BLaER1 treated with 17β-estradiol and CSF1 and Interleukin-3, amounts not matched to agents 10 nM and 100 nM (cell line): ENCODE measurements at regions not wholly inside any gene's neighbourhood (a gene's known extent, or its start where the extent isn't known, plus 50 kb on each side); places are given as distances from the start of the nearest gene placed in this dataset.

Source experiments
- H3K27ac ChIP-seq, 11 experiments: shearing (Covaris generic); formaldehyde crosslinking; 2 replicates each; pipeline ENCODE4 v1.8.1; 2022
- H3K27me3 ChIP-seq, 11 experiments: shearing (Covaris generic); formaldehyde crosslinking; 2 replicates each; pipeline ENCODE4 v1.8.1; 2022
- H3K36me3 ChIP-seq, 11 experiments: shearing (Covaris generic); formaldehyde crosslinking; 2 replicates each; pipeline ENCODE4 v1.8.1; 2022
- H3K4me1 ChIP-seq, 10 experiments: shearing (Covaris generic); formaldehyde crosslinking; 2 replicates each; pipeline ENCODE4 v1.8.1; 2022
- H3K4me2 ChIP-seq, 11 experiments: shearing (Covaris generic); formaldehyde crosslinking; 2 replicates each; pipeline ENCODE4 v1.8.1; 2022
- H3K4me3 ChIP-seq, 10 experiments: shearing (Covaris generic); formaldehyde crosslinking; 2 replicates each; pipeline ENCODE4 v1.8.1; 2022
- H3K9ac ChIP-seq, 11 experiments: shearing (Covaris generic); formaldehyde crosslinking; 2 replicates each; pipeline ENCODE4 v1.8.1; 2022
- H3K9me3 ChIP-seq, 11 experiments: shearing (Covaris generic); formaldehyde crosslinking; replicated peaks in 1 of 11; 2 replicates each; pipeline ENCODE4 v1.8.1; 2022
- H4K20me1 ChIP-seq, 11 experiments: shearing (Covaris generic); formaldehyde crosslinking; 2 replicates each; pipeline ENCODE4 v1.8.1; 2022
- Cebpa-rat ChIP-seq, 11 experiments: shearing (Covaris generic); IDR thresholded peaks; 2 replicates each; pipeline ENCODE4 v1.8.1; 2022

- no peaks in the 10 kb centered on the region for H3K27me3 ChIP-seq
- peaks cover 0 to 8% (median 0%) of the 10 kb centered on the region in 10 experiments; a peak in 7 of 20 replicates for H3K4me1 ChIP-seq
- TF ChIP-seq Cebpa-rat (IDR thresholded peaks at IDR 0.05), result no peak
- no peaks in the 10 kb centered on the region for H3K9me3 ChIP-seq
- H3K36me3 ChIP-seq, result no peaks in the 10 kb centered on the region
- no peaks in the 10 kb centered on the region for H4K20me1 ChIP-seq
- peak overlapping the region in 3 of 11 experiments; percentile 5 to 21 (median 15); a peak in 2 of 22 replicates for H3K4me2 ChIP-seq
- H3K27ac ChIP-seq, result no peak overlapping the region
- no peak overlapping the region for H3K4me3 ChIP-seq
- no peak overlapping the region for H3K9ac ChIP-seq
These were observed 178.3 kb upstream of the GATA6 start for GRCh38 chr18:21991081-21991534.

GRCh38 chr18:21991886-21992285, 177.5 kb upstream of the GATA6 start:
- H3K36me3 ChIP-seq, result no peaks in the 10 kb centered on the region
- H3K9me3 ChIP-seq, result no peaks in the 10 kb centered on the region
- H4K20me1 ChIP-seq, result no peaks in the 10 kb centered on the region
- no peak for TF ChIP-seq Cebpa-rat (IDR thresholded peaks at IDR 0.05)
- no peaks in the 10 kb centered on the region for H3K27me3 ChIP-seq
- no peak overlapping the region for H3K4me3 ChIP-seq
- no peak overlapping the region for H3K9ac ChIP-seq
- peaks cover 0 to 8% (median 0%) of the 10 kb centered on the region in 10 experiments; a peak in 7 of 20 replicates for H3K4me1 ChIP-seq
- H3K4me2 ChIP-seq, result no peak overlapping the region
- H3K27ac ChIP-seq, result no peak overlapping the region

GRCh38 chr18:21996351-21996826, 173.0 kb upstream of the GATA6 start:
- H4K20me1 ChIP-seq, result no peaks in the 10 kb centered on the region
- peaks cover 0 to 1% (median 0%) of the 10 kb centered on the region in 10 experiments; a peak in 5 of 20 replicates for H3K4me1 ChIP-seq
- no peak overlapping the region for H3K4me2 ChIP-seq
- H3K9me3 ChIP-seq, result no peaks in the 10 kb centered on the region
- no peaks in the 10 kb centered on the region for H3K27me3 ChIP-seq
- H3K27ac ChIP-seq, result no peak overlapping the region
- H3K36me3 ChIP-seq, result no peaks in the 10 kb centered on the region
- H3K9ac ChIP-seq, result no peak overlapping the region
- TF ChIP-seq Cebpa-rat (IDR thresholded peaks at IDR 0.05), result no peak
- H3K4me3 ChIP-seq, result no peak overlapping the region

- Histone ChIP-seq H3K36me3 (no peaks in the 10 kb centered on the region), H3K4me1 (no peaks in the 10 kb centered on the region), H3K27me3 (no peaks in the 10 kb centered on the region), H3K9me3 (no peaks in the 10 kb centered on the region), H3K9ac (no peak overlapping the region), H3K4me2 (no peak overlapping the region), H3K4me3 (no peak overlapping the region), H3K27ac (no peak overlapping the region), H4K20me1 (no peaks in the 10 kb centered on the region)
- no peak for TF ChIP-seq Cebpa-rat (IDR thresholded peaks at IDR 0.05)
These were observed 171.9 kb upstream of the GATA6 start for GRCh38 chr18:21997207-21998143.

GRCh38 chr18:21998486-21998885, 170.9 kb upstream of the GATA6 start:
- Histone ChIP-seq H3K4me2 (no peak overlapping the region), H3K36me3 (no peaks in the 10 kb centered on the region), H3K4me1 (no peaks in the 10 kb centered on the region), H4K20me1 (no peaks in the 10 kb centered on the region), H3K9ac (no peak overlapping the region), H3K27ac (no peak overlapping the region), H3K27me3 (no peaks in the 10 kb centered on the region), H3K9me3 (no peaks in the 10 kb centered on the region), H3K4me3 (no peak overlapping the region)
- TF ChIP-seq Cebpa-rat (IDR thresholded peaks at IDR 0.05), result no peak

- H3K27me3 ChIP-seq, result no peaks in the 10 kb centered on the region
- no peaks in the 10 kb centered on the region for H3K9me3 ChIP-seq
- H4K20me1 ChIP-seq, result no peaks in the 10 kb centered on the region
- H3K4me3 ChIP-seq, result no peak overlapping the region
- no peaks in the 10 kb centered on the region for H3K36me3 ChIP-seq
- no peak overlapping the region for H3K9ac ChIP-seq
- no peak overlapping the region for H3K27ac ChIP-seq
- H3K4me1 ChIP-seq, result no peaks in the 10 kb centered on the region
- TF ChIP-seq Cebpa-rat (IDR thresholded peaks at IDR 0.05), result no peak
- H3K4me2 ChIP-seq, result no peak overlapping the region
These were observed 167.4 kb upstream of the GATA6 start for GRCh38 chr18:22001912-22002487.

- Histone ChIP-seq H3K4me3 (no peak overlapping the region), H3K4me2 (no peak overlapping the region), H3K27me3 (no peaks in the 10 kb centered on the region), H3K27ac (no peak overlapping the region), H3K4me1 (no peaks in the 10 kb centered on the region), H3K36me3 (no peaks in the 10 kb centered on the region), H3K9ac (no peak overlapping the region), H4K20me1 (no peaks in the 10 kb centered on the region), H3K9me3 (peaks cover 0 to 18% (median 0%) of the 10 kb centered on the region in 11 experiments; a peak in 1 of 22 replicates)
- no peak for TF ChIP-seq Cebpa-rat (IDR thresholded peaks at IDR 0.05)
These were observed 164.1 kb upstream of the GATA6 start for GRCh38 chr18:22005191-22005841.

- H4K20me1 ChIP-seq, result no peaks in the 10 kb centered on the region
- no peaks in the 10 kb centered on the region for H3K27me3 ChIP-seq
- no peak overlapping the region for H3K9ac ChIP-seq
- no peak for TF ChIP-seq Cebpa-rat (IDR thresholded peaks at IDR 0.05)
- H3K36me3 ChIP-seq, result no peaks in the 10 kb centered on the region
- peaks cover 0 to 18% (median 0%) of the 10 kb centered on the region in 11 experiments; a peak in 1 of 22 replicates for H3K9me3 ChIP-seq
- H3K4me2 ChIP-seq, result no peak overlapping the region
- H3K4me1 ChIP-seq, result no peaks in the 10 kb centered on the region
- no peak overlapping the region for H3K4me3 ChIP-seq
- H3K27ac ChIP-seq, result no peak overlapping the region
These were observed 162.9 kb upstream of the GATA6 start for GRCh38 chr18:22006458-22006857.

GRCh38 chr18:22009242-22009641, 160.1 kb upstream of the GATA6 start:
- H3K9me3 ChIP-seq, result peaks cover 0 to 32% (median 0%) of the 10 kb centered on the region in 11 experiments; a peak in 3 of 22 replicates
- no peaks in the 10 kb centered on the region for H3K36me3 ChIP-seq
- H3K9ac ChIP-seq, result no peak overlapping the region
- H3K27me3 ChIP-seq, result no peaks in the 10 kb centered on the region
- H3K4me3 ChIP-seq, result no peak overlapping the region
- H3K4me1 ChIP-seq, result no peaks in the 10 kb centered on the region
- H3K4me2 ChIP-seq, result no peak overlapping the region
- TF ChIP-seq Cebpa-rat (IDR thresholded peaks at IDR 0.05), result no peak
- no peak overlapping the region for H3K27ac ChIP-seq
- H4K20me1 ChIP-seq, result no peaks in the 10 kb centered on the region
